Myocyte (in vitro differentiated cells): ENCODE measurements at regions not wholly inside any gene's neighbourhood (a gene's known extent, or its start where the extent isn't known, plus 50 kb on each side); places are given as distances from the start of the nearest gene placed in this dataset.

Experiments used
- DNase-seq: peaks from one replicate; pipeline ENCODE4 v3.0.0-alpha.2; 2012; ENCODE audit warnings: low read depth

GRCh38 chrX:113747274-113747973 lies 836.5 kb upstream of the HTR2C start:
- DNase-seq = no peak

GRCh38 chrX:113743069-113743468 lies 840.8 kb upstream of the HTR2C start:
- DNase-seq = no peak

GRCh38 chrX:113741744-113742143 lies 842.1 kb upstream of the HTR2C start:
- DNase-seq = no peak

GRCh38 chrX:113728937-113729336 lies 854.9 kb upstream of the HTR2C start:
- no peak for DNase-seq

- no peak for DNase-seq
These were observed 857.0 kb upstream of the HTR2C start for GRCh38 chrX:113726898-113727297.

GRCh38 chrX:113726466-113726865 lies 857.4 kb upstream of the HTR2C start:
- DNase-seq = no peak

- DNase-seq = no peak
These were observed 857.9 kb upstream of the HTR2C start for GRCh38 chrX:113726009-113726408.

GRCh38 chrX:113699939-113700338 lies 859.3 kb upstream of the AMOT start:
- no peak for DNase-seq

- DNase-seq = no peak
These were observed 834.6 kb upstream of the AMOT start for GRCh38 chrX:113675278-113675677.

GRCh38 chrX:113651306-113651705 lies 810.7 kb upstream of the AMOT start:
- DNase-seq = no peak

GRCh38 chrX:113644426-113644825 lies 803.8 kb upstream of the AMOT start:
- DNase-seq = peak; percentile 1

- DNase-seq = no peak
These were observed 793.9 kb upstream of the AMOT start for GRCh38 chrX:113634565-113634964.

- no peak for DNase-seq
These were observed 788.7 kb upstream of the AMOT start for GRCh38 chrX:113629326-113629725.

GRCh38 chrX:113594123-113594841 lies 753.7 kb upstream of the AMOT start:
- DNase-seq = no peak

- DNase-seq = no peak
These were observed 745.8 kb upstream of the AMOT start for GRCh38 chrX:113586281-113586898.

GRCh38 chrX:113580486-113580885 lies 739.9 kb upstream of the AMOT start:
- no peak for DNase-seq

GRCh38 chrX:113558576-113558975 lies 717.9 kb upstream of the AMOT start:
- no peak for DNase-seq

- peak; percentile 0 for DNase-seq
These were observed 711.3 kb upstream of the AMOT start for GRCh38 chrX:113551919-113552318.

GRCh38 chrX:113548308-113549015 lies 707.8 kb upstream of the AMOT start:
- DNase-seq = peak; percentile 33

GRCh38 chrX:113545040-113545439 lies 704.4 kb upstream of the AMOT start:
- no peak for DNase-seq

GRCh38 chrX:113539599-113540356 lies 699.1 kb upstream of the AMOT start:
- no peak for DNase-seq
